ENCODE measurements at regions not wholly inside any gene's neighbourhood (a gene's known extent, or its start where the extent isn't known, plus 50 kb on each side); places are given as distances from the start of the nearest gene placed in this dataset.

- DNase-seq (ENCODE audit: low spot score in 2 of 2), result no peak
- no peak overlapping the region for H3K4me3 ChIP-seq (ENCODE audit: low read depth, poor library complexity, severe bottlenecking)
- no peak for TF ChIP-seq POLR2A (IDR thresholded peaks at IDR 0.05)
- intact Hi-C loops (cut with DNase I; ENCODE audit: low total_unique reads), result no loop called here
- WGBS, 2 donors, result 69 to 73% methylated on average over 3 of the region's 3 CpGs
These were observed 437.3 kb upstream of the ADAMTSL1 start for GRCh38 chr9:18036422-18037187.

- intact Hi-C loops (cut with DNase I; ENCODE audit: low total_unique reads), result no loop called here
- DNase-seq (ENCODE audit: low spot score in 2 of 2), result no peak
- WGBS, 2 donors, result 44 to 59% methylated on average over 6 of the region's 6 CpGs
- TF ChIP-seq POLR2A (IDR thresholded peaks at IDR 0.05) (no peak), CTCF (IDR thresholded peaks at IDR 0.05) (no peak)
- H3K4me3 ChIP-seq (ENCODE audit: low read depth, poor library complexity, severe bottlenecking), result no peak overlapping the region
These were observed 436.0 kb upstream of the ADAMTSL1 start for GRCh38 chr9:18037981-18038380.

- intact Hi-C loops (cut with DNase I; ENCODE audit: low total_unique reads), result no loop called here
- H3K4me3 ChIP-seq (ENCODE audit: low read depth, poor library complexity, severe bottlenecking), result no peak overlapping the region
- WGBS, 2 donors, result 87 to 90% methylated on average over 2 of the region's 2 CpGs
- TF ChIP-seq POLR2A (IDR thresholded peaks at IDR 0.05) (no peak), CTCF (IDR thresholded peaks at IDR 0.05) (no peak)
- DNase-seq (ENCODE audit: low spot score in 2 of 2), result no peak
These were observed 433.6 kb upstream of the ADAMTSL1 start for GRCh38 chr9:18040327-18040726.

GRCh38 chr9:18043978-18044377 lies 430.0 kb upstream of the ADAMTSL1 start:
- DNase-seq (ENCODE audit: low spot score in 2 of 2), result no peak
- TF ChIP-seq POLR2A (IDR thresholded peaks at IDR 0.05) (no peak), CTCF (IDR thresholded peaks at IDR 0.05) (no peak)
- no peak overlapping the region for H3K4me3 ChIP-seq (ENCODE audit: low read depth, poor library complexity, severe bottlenecking)
- intact Hi-C loops (cut with DNase I; ENCODE audit: low total_unique reads), result no loop called here
- 83 to 92% methylated on average over 1 of the region's 1 CpG for WGBS, 2 donors

GRCh38 chr9:18045326-18045725 lies 428.6 kb upstream of the ADAMTSL1 start:
- no peak overlapping the region for H3K4me3 ChIP-seq (ENCODE audit: low read depth, poor library complexity, severe bottlenecking)
- 72 to 89% methylated on average over 1 of the region's 1 CpG for WGBS, 2 donors
- intact Hi-C loops (cut with DNase I; ENCODE audit: low total_unique reads), result no loop called here
- no peak for DNase-seq (ENCODE audit: low spot score in 2 of 2)
- TF ChIP-seq POLR2A (IDR thresholded peaks at IDR 0.05) (no peak), CTCF (IDR thresholded peaks at IDR 0.05) (no peak)

- no peak for DNase-seq (ENCODE audit: low spot score in 2 of 2)
- no peak overlapping the region for H3K4me3 ChIP-seq (ENCODE audit: low read depth, poor library complexity, severe bottlenecking)
These were observed 427.9 kb upstream of the ADAMTSL1 start for GRCh38 chr9:18046068-18046467.

More at GRCh38 chr9:18046068-18046467, 427.9 kb upstream of the ADAMTSL1 start:
- 85 to 86% methylated on average over 1 of the region's 1 CpG for WGBS, 2 donors
- no peak for TF ChIP-seq POLR2A (IDR thresholded peaks at IDR 0.05)
- TF ChIP-seq CTCF (IDR thresholded peaks at IDR 0.05), result no peak
- intact Hi-C loops (cut with DNase I; ENCODE audit: low total_unique reads), result no loop called here
